Stimulated activated CD4-positive, alpha-beta T cell treated with anti-CD3 and anti-CD28 coated beads, Interleukin-1b, Interleukin-23, amount 100 ng/mL, for 48 hours (primary cell): ENCODE measurements at regions not wholly inside any gene's neighbourhood (a gene's known extent, or its start where the extent isn't known, plus 50 kb on each side); places are given as distances from the start of the nearest gene placed in this dataset.
"Not testable (repeated sequence)": the region's sequence is repeated elsewhere in the genome, so short reads cannot be mapped to it uniquely, and the experiment has no call there.

ENCODE experiments used
- DNase-seq: peaks from one replicate; pipeline ENCODE4 v3.0.0-alpha.2; 2020

DNA sequence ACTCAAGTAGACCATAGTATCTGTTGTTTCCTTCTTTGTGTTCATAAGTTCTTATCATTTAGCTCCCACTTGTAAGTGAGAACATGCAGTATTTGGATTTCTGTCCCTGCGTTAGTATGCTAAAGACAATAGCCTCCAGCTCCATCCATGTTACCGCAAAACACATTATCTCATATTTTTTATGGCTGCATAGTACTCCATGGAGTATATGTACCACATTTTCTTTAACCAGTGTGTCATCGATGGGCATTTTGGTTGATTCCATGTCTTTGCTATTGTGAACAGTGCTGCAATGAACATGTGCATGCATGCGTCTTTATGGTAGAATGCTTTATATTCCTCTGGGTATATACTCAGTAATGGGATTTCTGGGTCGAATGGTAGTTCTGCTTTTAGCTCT is 148.1 kb upstream of the IRS2 start:
- DNase-seq = not testable (repeated sequence)

- no peak for DNase-seq
These were observed 147.1 kb upstream of the IRS2 start for GRCh38 chr13:109933476-109933875.

DNA sequence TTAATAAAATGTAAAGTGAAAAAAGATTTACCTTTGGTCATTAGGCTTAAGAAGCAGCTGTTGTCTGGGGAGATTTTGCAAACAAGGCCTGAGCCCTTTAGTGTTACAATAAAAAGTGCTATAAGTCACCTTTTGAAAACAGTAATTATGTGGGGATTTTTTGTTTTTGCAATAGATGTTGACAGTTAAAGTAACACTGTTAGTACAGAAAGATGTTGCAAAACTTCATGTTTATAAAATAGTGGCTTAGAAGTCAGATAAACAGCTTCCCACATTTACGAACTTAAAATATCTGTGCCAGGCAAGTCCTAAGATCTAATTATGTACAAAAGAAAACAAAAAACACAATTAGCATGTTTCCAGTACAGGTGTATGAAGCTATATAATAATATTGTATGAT is 138.0 kb upstream of the IRS2 start:
- DNase-seq = no peak

DNA sequence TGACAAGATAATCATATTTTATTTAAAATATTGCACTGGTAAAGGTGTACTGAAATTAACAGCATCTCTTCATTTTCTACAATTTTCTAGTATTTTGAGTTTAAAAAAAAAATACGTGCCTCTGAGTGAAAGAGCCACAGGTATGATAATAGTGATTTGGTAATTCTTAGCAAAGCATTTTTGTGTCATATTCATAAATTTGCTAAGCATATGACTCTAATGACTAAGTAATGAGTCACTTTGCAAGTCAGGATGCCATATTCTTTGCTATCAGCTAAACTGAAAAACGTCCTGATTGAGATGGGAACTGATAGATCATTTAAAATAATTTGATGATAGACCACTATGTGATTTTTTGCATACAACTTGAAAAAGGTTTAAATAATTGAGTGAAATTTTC is 136.1 kb upstream of the IRS2 start:
- DNase-seq = no peak

DNA sequence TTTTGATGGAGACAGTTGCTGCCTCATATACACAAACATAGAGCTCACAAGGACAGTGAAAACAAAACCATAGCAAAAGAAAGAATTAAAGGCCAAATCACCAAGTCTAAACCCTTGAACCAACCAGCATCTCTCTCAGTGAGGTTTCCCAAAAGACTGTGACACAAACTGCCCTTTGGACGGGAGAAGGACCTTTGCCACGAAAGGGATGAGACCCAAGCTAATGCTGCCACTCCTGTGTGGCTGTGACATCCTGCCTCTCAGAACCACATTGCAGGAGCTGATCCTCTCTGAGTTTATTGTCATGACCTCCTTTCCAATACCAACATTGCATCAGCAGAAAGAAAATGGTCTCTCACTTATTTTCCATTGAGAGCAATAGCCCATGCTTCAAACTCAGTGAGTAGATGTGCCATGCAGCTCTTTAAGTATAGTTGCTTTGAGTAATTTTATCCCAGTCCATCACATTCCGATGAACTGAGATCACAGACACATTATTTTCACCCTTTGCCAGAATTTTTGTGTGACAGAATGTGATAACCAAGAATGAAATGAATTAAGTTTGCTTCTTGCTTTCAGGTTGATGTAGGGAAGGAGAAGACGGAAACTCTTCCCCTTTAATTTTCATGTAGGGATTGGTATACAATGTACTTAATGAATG is 133.5 kb upstream of the IRS2 start:
- no peak for DNase-seq

DNA sequence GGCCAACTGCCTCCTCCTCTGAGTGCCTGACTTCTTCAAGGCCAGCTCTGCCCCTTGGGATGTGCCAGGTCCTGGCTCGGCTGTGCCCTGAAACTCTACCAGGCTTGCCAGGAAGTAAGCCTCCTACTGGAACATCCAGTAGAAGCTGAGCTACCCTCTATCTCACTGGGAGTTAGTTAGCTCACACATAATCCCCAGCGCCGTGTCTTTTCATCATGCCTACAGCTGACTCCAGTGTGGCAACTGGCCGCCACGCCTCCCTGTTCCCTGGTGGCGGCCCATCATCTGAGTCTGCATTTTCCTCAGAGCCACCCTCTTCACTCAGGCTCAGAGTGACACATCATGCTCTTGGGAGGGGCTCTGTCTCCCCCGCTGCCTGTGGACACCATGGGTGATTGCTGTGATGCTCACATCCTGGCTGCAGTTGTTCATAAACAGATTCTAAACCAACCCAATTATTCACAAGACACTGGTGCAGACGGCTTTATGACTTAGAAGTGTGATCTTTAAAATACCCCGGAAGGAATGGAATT is 131.9 kb upstream of the IRS2 start:
- no peak for DNase-seq

DNA sequence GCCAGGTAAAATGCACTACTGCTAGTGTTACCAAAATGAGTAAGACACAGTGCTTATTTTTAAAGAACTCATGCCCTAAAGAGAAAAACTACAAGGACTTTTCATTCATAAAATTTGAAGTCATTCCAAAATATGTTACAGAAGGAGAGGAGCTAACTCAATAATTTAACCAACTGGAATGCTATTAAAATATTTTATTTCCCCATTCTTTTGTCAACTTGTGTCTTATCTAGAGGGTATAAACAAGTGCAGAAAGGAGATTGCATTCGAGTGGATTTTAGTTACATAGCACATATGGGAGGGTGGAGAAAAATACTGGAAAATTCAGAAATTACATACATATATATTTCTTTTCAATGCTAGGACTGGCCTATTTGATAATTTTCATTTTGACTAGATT is 131.0 kb upstream of the IRS2 start:
- no peak for DNase-seq

DNA sequence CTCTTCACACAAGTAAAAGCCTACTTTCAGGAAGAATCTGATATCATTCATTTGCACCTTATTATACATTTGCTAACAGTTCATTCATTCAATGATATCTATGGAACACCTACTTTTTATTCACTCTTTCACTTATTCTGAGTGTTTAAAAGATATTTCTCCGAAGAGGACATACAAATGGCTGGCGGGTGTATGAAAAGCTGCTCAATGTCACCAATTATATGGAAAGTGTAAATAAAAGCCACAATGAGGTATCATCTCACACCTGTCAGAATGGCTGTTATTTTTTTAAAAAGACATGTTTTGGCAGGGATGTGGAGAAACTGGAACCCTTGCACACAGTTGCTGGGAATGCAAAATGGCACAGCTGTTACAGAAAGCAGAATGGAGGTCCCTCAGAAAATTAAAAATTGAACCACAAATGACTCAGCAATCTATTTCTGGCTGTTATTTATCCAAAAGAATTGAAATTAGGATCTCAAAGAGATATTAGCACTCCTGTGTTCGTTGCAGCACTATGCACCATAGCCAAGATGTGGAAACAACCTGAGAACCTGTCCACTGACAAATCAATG is 127.6 kb upstream of the IRS2 start:
- no peak for DNase-seq

- no peak for DNase-seq
These were observed 126.8 kb upstream of the IRS2 start for GRCh38 chr13:109913186-109913585.

- DNase-seq = no peak
These were observed 123.8 kb upstream of the IRS2 start for GRCh38 chr13:109910194-109910593.

DNA sequence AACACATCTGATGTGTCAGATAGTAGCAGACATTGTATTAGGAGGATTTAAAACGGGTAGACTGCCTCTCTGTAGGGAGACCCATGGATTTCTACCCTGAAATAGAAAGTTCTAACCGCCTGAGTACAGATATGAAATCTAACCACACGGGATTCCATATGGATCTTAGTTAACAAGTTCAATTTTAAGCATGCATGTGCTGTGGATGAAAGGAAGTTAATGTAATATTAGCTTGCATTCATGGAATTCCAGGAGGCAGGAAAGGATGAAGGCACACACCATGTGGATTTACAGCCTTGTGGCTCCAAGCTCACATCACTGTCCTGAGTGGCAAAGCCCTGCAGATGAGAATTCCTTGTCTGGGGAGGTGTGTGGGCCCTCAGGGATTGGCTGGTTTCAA is 120.6 kb upstream of the IRS2 start:
- no peak for DNase-seq

GRCh38 chr13:109904218-109904617 is 117.8 kb upstream of the IRS2 start:
- DNase-seq = no peak

- no peak for DNase-seq
These were observed 114.4 kb upstream of the IRS2 start for GRCh38 chr13:109900741-109901140.

DNA sequence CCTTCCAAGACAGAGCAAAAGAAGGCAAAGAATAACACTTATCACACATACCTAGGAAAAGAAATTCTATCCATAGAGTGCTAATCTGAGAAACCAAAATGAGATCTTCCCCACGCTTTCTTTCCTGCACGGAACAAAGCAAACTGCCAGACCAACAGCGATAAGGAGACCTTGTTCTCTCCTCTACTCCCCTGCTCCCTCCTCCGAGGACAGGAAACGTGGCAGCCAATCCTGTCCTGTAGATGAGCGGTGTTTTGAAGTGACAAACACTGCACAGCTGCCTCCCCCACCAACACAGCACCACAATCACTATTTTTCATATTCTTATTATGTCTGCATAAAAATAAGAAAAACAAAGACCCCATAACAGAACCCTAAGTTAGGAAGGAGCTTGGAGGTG is 113.9 kb upstream of the IRS2 start:
- DNase-seq = no peak

DNA sequence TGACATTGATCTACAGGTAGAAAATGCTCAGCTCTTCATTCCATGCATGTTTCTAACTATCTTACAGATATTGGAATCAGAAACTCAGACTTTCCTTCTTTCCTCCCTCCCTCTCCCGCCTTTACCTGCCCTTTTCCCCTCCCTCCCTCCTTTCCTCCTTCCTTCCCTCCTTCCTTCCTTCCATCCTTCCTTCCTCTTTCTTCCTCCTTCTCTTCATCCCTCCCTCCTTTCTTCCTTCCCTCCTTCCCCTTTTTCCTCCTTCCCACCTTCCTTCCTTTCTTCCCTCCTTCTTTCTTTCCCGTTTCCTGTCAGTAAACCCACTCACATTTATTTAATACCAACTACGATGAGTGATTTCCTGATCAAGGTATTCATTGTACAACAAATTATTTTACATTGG is 113.4 kb upstream of the IRS2 start:
- no peak for DNase-seq

- no peak for DNase-seq
These were observed 112.9 kb upstream of the IRS2 start for GRCh38 chr13:109899316-109899715.

- DNase-seq = no peak
These were observed 111.7 kb upstream of the IRS2 start for GRCh38 chr13:109897988-109898624.

- DNase-seq = no peak
These were observed 105.7 kb upstream of the IRS2 start for GRCh38 chr13:109892101-109892500.

- DNase-seq = no peak
These were observed 98.9 kb upstream of the IRS2 start for GRCh38 chr13:109885235-109885634.

- DNase-seq = no peak
These were observed 98.1 kb upstream of the IRS2 start for GRCh38 chr13:109884462-109884861.

- DNase-seq = no peak
These were observed 97.1 kb upstream of the IRS2 start for GRCh38 chr13:109883181-109884180.

DNA sequence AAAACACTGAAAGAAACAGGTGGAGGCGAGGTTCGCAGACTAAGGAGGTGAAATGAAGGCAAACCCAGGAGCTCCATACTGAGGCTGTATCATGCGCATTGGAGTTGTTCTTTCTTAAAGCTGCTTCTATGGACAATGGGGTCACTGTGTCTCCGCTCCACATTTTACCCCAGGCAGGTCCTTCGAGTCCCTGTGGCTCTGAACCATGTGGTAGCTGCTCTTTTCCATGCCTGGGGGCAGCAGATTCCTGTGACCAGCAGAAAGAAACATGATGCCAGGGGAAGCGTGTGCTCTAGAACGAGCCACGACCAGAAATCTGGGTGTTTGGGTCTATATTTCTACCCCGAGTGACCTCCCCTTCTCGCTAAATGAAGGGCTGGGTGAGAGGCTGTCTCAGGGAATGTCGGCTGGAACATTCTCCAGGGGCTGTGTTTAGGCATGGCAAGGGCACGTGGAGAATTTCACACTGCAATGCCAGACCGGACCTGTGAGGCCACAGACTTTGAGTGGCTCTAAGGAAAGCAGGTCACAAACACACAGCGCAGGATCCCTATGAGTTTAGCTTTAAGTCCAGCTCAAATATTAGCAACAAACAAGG is 95.7 kb upstream of the IRS2 start:
- no peak for DNase-seq

GRCh38 chr13:109881347-109881725 is 95.0 kb upstream of the IRS2 start:
- no peak for DNase-seq
